Left lung (tissue), 4 donors: ENCODE measurements at regions not wholly inside any gene's neighbourhood (a gene's known extent, or its start where the extent isn't known, plus 50 kb on each side); places are given as distances from the start of the nearest gene placed in this dataset.
"Not testable (repeated sequence)": the region's sequence is repeated elsewhere in the genome, so short reads cannot be mapped to it uniquely, and the experiment has no call there.

Experiments used
- ATAC-seq: fragments of 200-7000 bp; cut with Tn5 transposase; one replicate; pipeline ENCODE4 v1.9.1; 2020; ENCODE audit warnings: moderate library complexity
- DNase-seq, 4 donors: peaks; one replicate each; pipeline ENCODE4 v3.0.0-alpha.2; 2013 to 2020
- H3K27ac ChIP-seq, 2 donors: fragments of 200-600 bp; sonication (generic) in 1 of 2; one replicate each; pipeline versions ENCODE4 v1.5.0 to v1.8.0; 2020 to 2021
- H3K27me3 ChIP-seq, 2 donors: fragments of 200-600 bp; sonication (generic) in 1 of 2; one replicate each; pipeline versions ENCODE4 v1.5.0 to v1.8.0; 2020 to 2021
- H3K36me3 ChIP-seq, 2 donors: fragments of 200-600 bp; sonication (generic) in 1 of 2; one replicate each; pipeline versions ENCODE4 v1.5.0 to v1.8.0; 2020 to 2021
- H3K4me1 ChIP-seq, 2 donors: fragments of 200-600 bp; one replicate each; pipeline ENCODE4 v1.8.0; 2021
- H3K4me3 ChIP-seq, 2 donors: fragments of 200-600 bp; sonication (generic) in 1 of 2; one replicate each; pipeline versions ENCODE4 v1.5.0 to v1.8.0; 2020 to 2021; ENCODE audit warnings: mild to moderate bottlenecking in 1 of 2
- H3K9me3 ChIP-seq, 2 donors: fragments of 200-600 bp; sonication (generic) in 1 of 2; one replicate each; pipeline versions ENCODE4 v1.5.0 to v1.8.0; 2020 to 2021
- intact Hi-C, 2 donors: fragments of 100-400 bp; cut with DNase I; formaldehyde crosslinking; loops; one replicate each; pipeline versions ENCODE4 v1.11.2 to v1.14.2; 2022
- TF ChIP-seq, protein P1 (sequence below), 2 donors: fragments of 200-600 bp; sonication (generic) in 1 of 2; IDR thresholded peaks; one replicate each; pipeline versions ENCODE4 v1.5.0 to v1.8.0; 2021; ENCODE audit warnings: antibody characterized with exemption in 2 of 2
- donor health status: DM: no; HTN: yes; CAD: no.
- donor health status: DM: no; HTN: no; CAD: no.

DNA sequence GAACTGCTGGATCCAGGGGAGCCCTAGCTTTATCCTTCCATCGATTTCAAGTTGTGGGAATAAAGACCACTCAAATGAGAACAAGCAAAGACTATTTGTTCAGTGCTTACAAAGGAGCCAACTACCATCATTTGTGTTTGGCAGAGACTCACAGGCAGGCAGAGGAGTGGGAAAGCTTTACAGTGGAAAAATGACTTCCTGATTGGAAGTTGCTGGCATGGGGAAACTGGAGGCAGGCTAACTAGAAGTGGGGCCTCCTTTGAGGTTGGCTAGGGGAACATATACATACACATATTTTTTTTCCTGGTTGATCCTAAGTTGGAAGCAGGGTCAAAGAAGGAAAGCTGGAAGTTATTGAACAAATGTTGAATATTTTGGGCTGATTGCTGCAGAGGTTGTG lies 121.7 kb downstream of the ACTBL2 start:
- DNase-seq, result peak in 1 of 4 donors; percentile 28
- Histone ChIP-seq H3K9me3 (peaks cover 0 to 1% of the 10 kb centered on the region in 2 donors), H3K4me3 (no peak overlapping the region), H3K27ac (no peak overlapping the region), H3K4me1 (no peaks in the 10 kb centered on the region), H3K36me3 (no peaks in the 10 kb centered on the region), H3K27me3 (no peaks in the 10 kb centered on the region)
- ATAC-seq, result no peak
- intact Hi-C loops, result no loop called here
- TF ChIP-seq, protein P1, sequence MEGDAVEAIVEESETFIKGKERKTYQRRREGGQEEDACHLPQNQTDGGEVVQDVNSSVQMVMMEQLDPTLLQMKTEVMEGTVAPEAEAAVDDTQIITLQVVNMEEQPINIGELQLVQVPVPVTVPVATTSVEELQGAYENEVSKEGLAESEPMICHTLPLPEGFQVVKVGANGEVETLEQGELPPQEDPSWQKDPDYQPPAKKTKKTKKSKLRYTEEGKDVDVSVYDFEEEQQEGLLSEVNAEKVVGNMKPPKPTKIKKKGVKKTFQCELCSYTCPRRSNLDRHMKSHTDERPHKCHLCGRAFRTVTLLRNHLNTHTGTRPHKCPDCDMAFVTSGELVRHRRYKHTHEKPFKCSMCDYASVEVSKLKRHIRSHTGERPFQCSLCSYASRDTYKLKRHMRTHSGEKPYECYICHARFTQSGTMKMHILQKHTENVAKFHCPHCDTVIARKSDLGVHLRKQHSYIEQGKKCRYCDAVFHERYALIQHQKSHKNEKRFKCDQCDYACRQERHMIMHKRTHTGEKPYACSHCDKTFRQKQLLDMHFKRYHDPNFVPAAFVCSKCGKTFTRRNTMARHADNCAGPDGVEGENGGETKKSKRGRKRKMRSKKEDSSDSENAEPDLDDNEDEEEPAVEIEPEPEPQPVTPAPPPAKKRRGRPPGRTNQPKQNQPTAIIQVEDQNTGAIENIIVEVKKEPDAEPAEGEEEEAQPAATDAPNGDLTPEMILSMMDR (IDR thresholded peaks at IDR 0.05), result no peak

DNA sequence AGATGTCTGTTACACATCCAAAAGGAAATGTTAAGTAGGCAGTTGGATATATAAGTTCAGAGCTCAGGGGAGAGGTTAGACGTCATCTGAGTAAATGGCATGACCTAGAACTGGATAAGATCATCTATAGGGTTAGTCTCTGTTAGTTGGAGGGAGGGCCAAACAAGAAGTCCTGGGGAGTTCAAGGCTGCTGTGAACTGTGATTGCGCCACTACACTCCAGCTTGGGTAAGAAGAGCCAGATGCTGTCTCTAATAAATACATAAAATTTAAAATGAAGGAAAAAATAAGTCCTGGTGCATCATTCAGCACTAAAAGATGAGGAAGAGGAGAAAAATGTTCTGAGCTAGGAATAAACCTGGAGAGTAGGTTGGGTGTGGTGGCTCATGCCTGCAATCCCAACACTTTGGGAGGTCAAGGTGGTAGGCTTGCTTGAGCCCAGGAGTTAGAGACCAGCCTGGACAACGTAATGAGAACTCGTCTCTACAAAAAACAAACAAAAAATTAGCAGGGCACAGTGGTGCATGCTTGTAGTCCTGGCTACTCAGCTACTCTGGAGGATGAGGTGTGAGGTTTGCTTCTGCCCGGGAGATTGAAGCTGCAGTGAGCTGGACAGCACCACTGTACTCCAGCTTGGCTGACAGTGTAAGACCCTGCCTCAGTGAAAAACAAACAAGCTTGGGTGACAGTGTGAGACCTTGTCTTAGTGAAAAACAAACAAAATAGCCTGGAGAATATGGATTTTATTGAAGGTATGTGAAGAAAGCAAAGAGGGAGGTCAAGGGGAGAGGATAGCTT lies 123.6 kb downstream of the ACTBL2 start:
- no peak overlapping the region for H3K4me3 ChIP-seq
- no peaks in the 10 kb centered on the region for H3K36me3 ChIP-seq
- intact Hi-C loops, result no loop called here
- H3K27ac ChIP-seq, result no peak overlapping the region
- ATAC-seq (no peak), DNase-seq (no peak)
- H3K4me1 ChIP-seq, result no peaks in the 10 kb centered on the region
- TF ChIP-seq, protein P1 (IDR thresholded peaks at IDR 0.05), result no peak
- H3K9me3 ChIP-seq, result peaks cover 0 to 1% of the 10 kb centered on the region in 2 donors
- no peaks in the 10 kb centered on the region for H3K27me3 ChIP-seq

DNA sequence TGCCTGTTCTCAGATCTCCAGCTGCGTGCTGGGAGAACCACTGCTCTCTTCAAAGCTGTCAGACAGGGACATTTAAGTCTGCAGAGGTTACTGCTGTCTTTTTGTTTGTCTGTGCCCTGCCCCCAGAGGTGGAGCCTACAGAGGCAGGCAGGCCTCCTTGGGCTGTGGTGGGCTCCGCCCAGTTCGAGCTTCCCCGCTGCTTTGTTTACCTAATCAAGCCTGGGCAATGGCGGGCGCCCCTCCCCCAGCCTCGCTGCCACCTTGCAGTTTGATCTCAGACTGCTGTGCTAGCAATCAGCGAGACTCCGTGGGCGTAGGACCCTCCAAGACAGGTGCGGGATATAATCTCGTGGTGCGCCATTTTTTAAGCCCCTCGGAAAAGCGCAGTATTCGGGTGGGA lies 125.8 kb downstream of the ACTBL2 start:
- H3K9me3 ChIP-seq, H3K4me1 ChIP-seq, H3K27ac ChIP-seq, H3K4me3 ChIP-seq, intact Hi-C loops, ATAC-seq, DNase-seq, H3K36me3 ChIP-seq, H3K27me3 ChIP-seq: not testable (repeated sequence)

DNA sequence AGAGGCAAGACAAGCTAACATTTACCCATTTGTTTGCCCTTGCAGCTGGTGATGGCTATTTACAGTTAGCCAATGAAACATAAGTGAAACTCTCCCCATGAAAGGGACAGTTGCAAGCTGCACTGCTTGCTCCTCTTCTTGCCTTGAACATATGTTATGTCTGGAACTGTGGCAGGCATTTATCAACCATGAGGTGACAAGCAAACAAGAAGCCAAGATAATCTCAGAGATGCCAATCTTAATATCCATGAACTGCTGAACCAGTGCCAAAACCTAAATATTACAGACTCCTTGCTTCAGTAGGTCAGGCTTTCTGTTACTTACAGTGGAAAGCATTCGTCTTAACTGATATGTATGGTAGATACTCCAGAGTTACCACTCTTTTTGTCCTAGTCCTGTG lies 133.4 kb downstream of the ACTBL2 start:
- ATAC-seq (no peak), DNase-seq (no peak)
- H3K9me3 ChIP-seq, result no peaks in the 10 kb centered on the region
- intact Hi-C loops, result no loop called here
- H3K4me3 ChIP-seq, result no peak overlapping the region
- H3K4me1 ChIP-seq, result no peaks in the 10 kb centered on the region
- no peak overlapping the region for H3K27ac ChIP-seq
- TF ChIP-seq, protein P1 (IDR thresholded peaks at IDR 0.05), result no peak
- no peaks in the 10 kb centered on the region for H3K36me3 ChIP-seq
- no peaks in the 10 kb centered on the region for H3K27me3 ChIP-seq

DNA sequence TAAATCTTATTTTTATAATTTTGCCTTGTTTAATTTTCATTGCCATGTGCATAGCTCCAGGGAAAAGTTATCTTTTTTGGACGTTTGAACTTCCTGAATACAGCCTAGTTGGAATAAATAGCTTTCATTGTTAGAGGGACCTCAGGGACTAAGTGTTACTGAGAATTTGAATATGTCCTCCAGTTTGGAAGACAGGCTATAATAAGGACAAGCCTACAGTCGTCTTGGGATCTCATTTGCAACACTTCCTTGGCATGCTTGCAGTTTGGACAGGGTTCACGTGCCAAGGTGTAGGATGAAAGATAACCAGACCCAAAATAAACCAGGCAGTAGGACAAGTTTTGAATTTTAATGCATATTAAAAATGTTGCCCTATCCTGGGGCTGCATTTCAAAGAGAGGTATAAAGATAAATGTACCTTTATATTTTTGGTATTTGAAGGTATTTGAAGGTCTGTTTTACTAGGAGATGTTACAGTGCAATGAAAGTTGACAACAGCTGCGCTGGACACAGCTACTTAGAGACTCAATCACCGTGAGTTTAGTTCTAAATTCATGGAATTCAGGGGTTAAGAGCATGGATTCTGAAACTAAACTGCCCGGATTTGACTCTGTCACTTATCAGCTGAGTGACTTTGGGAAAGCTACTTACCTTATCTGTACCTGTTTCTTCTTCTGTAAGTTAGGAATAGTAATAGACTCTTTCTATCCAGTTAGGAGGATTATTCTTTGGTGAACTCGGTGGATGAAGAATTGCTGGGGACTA lies 134.1 kb downstream of the ACTBL2 start:
- no peak overlapping the region for H3K4me3 ChIP-seq
- no peak for DNase-seq
- H3K9me3 ChIP-seq, result no peaks in the 10 kb centered on the region
- intact Hi-C loops, result no loop called here
- no peak for ATAC-seq
- H3K4me1 ChIP-seq, result no peaks in the 10 kb centered on the region
- TF ChIP-seq, protein P1 (IDR thresholded peaks at IDR 0.05), result no peak
- no peaks in the 10 kb centered on the region for H3K27me3 ChIP-seq
- H3K36me3 ChIP-seq, result no peaks in the 10 kb centered on the region
- no peak overlapping the region for H3K27ac ChIP-seq
